HEK293 (cell line): ENCODE measurements at regions not wholly inside any gene's neighbourhood (a gene's known extent, or its start where the extent isn't known, plus 50 kb on each side); places are given as distances from the start of the nearest gene placed in this dataset.

Source experiments
- CTCF ChIA-PET: fragments of 350-600 bp; formaldehyde crosslinking; extraction: SDS; loops from one replicate; lab custom pipeline; 2021; ENCODE audit warnings: antibody characterized with exemption; lab: Yijun Ruan, JAX
- POLR2A ChIA-PET: fragments of 300-600 bp; formaldehyde crosslinking; extraction: SDS; loops from one replicate; lab custom pipeline; 2020; ENCODE audit warnings: antibody characterized with exemption, inconsistent platforms; lab: Yijun Ruan, JAX
- H3K27ac ChIP-seq: fragments of 200-500 bp; sonication (Bioruptor generic); 2 replicates; pipeline ENCODE4 v1.5.1; 2014; ENCODE audit warnings: low read depth, low read length, control low read depth, inconsistent platforms; ENCODE audit errors: extremely low read depth
- H3K36me3 ChIP-seq, 2 experiments: fragments of 200-500 bp in 1 of 2; sonication (Bioruptor generic) in 1 of 2; 1 replicate in 1 of 2; 2 replicates in 1 of 2; pipeline ENCODE4 v1.5.1; 2014 to 2017; ENCODE audit warnings: inconsistent platforms in 2 of 2, low read length in 2 of 2; ENCODE audit not compliant: control insufficient read depth in 2 of 2, insufficient read depth in 1 of 2
- H3K4me1 ChIP-seq: fragments of 200-500 bp; sonication (Bioruptor generic); 2 replicates; pipeline ENCODE4 v1.5.1; 2014; ENCODE audit warnings: mild to moderate bottlenecking, low read length, inconsistent platforms; ENCODE audit not compliant: control insufficient read depth, insufficient read depth
- H3K4me3 ChIP-seq: 2 replicates; pipeline ENCODE4 v1.5.1; 2011; ENCODE audit warnings: low read depth, mild to moderate bottlenecking, control low read depth, low read length, moderate library complexity
- H3K9me3 ChIP-seq: fragments of 200-500 bp; sonication (Bioruptor generic); 2 replicates; pipeline ENCODE4 v1.5.1; 2014; ENCODE audit warnings: low read depth, low read length, inconsistent platforms; ENCODE audit not compliant: control insufficient read depth, insufficient read depth
- FEZF1 ChIP-seq: fragments of 450-650 bp; formaldehyde crosslinking; IDR thresholded peaks from 2 replicates; pipeline ENCODE4 v1.5.1; 2016; ENCODE audit warnings: missing biosample characterization, missing genetic modification characterization
- GFI1B ChIP-seq: fragments of 450-650 bp; formaldehyde crosslinking; IDR thresholded peaks from 2 replicates; pipeline ENCODE4 v1.5.1; 2016; ENCODE audit warnings: missing biosample characterization, missing genetic modification characterization
- HOXC10 ChIP-seq: sonication (generic); formaldehyde crosslinking; IDR thresholded peaks from 2 replicates; pipeline ENCODE4 v1.8.1; 2023; ENCODE audit warnings: mild to moderate bottlenecking, missing genetic modification reagents
- KLF7 ChIP-seq: fragments of 450-650 bp; formaldehyde crosslinking; IDR thresholded peaks from 2 replicates; pipeline ENCODE4 v1.5.1; 2016; ENCODE audit warnings: missing biosample characterization, missing genetic modification characterization, borderline replicate concordance
- RBAK ChIP-seq: fragments of 450-650 bp; formaldehyde crosslinking; IDR thresholded peaks from 2 replicates; pipeline ENCODE4 v1.5.1; 2016; ENCODE audit warnings: missing biosample characterization, missing genetic modification characterization
- ZFP41 ChIP-seq: fragments of 450-650 bp; formaldehyde crosslinking; IDR thresholded peaks from 2 replicates; pipeline ENCODE4 v1.5.1; 2016; ENCODE audit warnings: missing biosample characterization, missing genetic modification characterization, borderline replicate concordance
- ZIC2 ChIP-seq: fragments of 450-650 bp; formaldehyde crosslinking; IDR thresholded peaks from 2 replicates; pipeline ENCODE4 v1.5.1; 2016; ENCODE audit warnings: missing biosample characterization, missing genetic modification characterization
- ZNF140 ChIP-seq: fragments of 450-650 bp; formaldehyde crosslinking; IDR thresholded peaks from 2 replicates; pipeline ENCODE4 v1.5.1; 2016; ENCODE audit warnings: missing biosample characterization, missing genetic modification characterization
- ZNF148 ChIP-seq: fragments of 450-650 bp; formaldehyde crosslinking; IDR thresholded peaks from 2 replicates; pipeline ENCODE4 v1.5.0; 2017; ENCODE audit warnings: missing biosample characterization, missing genetic modification characterization, borderline replicate concordance
- ZNF169 ChIP-seq: fragments of 450-650 bp; formaldehyde crosslinking; IDR thresholded peaks from 2 replicates; pipeline ENCODE4 v1.5.1; 2016; ENCODE audit warnings: missing biosample characterization, missing genetic modification characterization
- ZNF26 ChIP-seq: fragments of 450-650 bp; formaldehyde crosslinking; IDR thresholded peaks from 2 replicates; pipeline ENCODE4 v1.5.1; 2016; ENCODE audit warnings: missing biosample characterization, missing genetic modification characterization
- ZNF311 ChIP-seq: fragments of 450-650 bp; formaldehyde crosslinking; IDR thresholded peaks from 2 replicates; pipeline ENCODE4 v1.5.1; 2017; ENCODE audit warnings: missing biosample characterization, missing genetic modification characterization, borderline replicate concordance
- ZNF341 ChIP-seq: fragments of 450-650 bp; formaldehyde crosslinking; IDR thresholded peaks from 2 replicates; pipeline ENCODE4; 2016; ENCODE audit warnings: low read depth, missing biosample characterization, missing genetic modification characterization
- ZNF48 ChIP-seq: fragments of 450-650 bp; formaldehyde crosslinking; IDR thresholded peaks from 2 replicates; pipeline ENCODE4 v1.5.1; 2016; ENCODE audit warnings: missing biosample characterization, missing genetic modification characterization
- ZNF529 ChIP-seq: fragments of 450-650 bp; formaldehyde crosslinking; IDR thresholded peaks from 2 replicates; pipeline ENCODE4 v1.5.1; 2017; ENCODE audit warnings: missing genetic modification characterization, missing biosample characterization; ENCODE audit not compliant: insufficient replicate concordance
- ZNF544 ChIP-seq: fragments of 450-650 bp; formaldehyde crosslinking; IDR thresholded peaks from 2 replicates; pipeline ENCODE4 v1.5.0; 2017; ENCODE audit warnings: missing biosample characterization, missing genetic modification characterization
- ZNF571 ChIP-seq: fragments of 450-650 bp; formaldehyde crosslinking; IDR thresholded peaks from 2 replicates; pipeline ENCODE4 v1.5.0; 2017; ENCODE audit warnings: missing biosample characterization, missing genetic modification characterization
- ZNF596 ChIP-seq: fragments of 450-650 bp; IDR thresholded peaks from 2 replicates; pipeline ENCODE4 v1.5.0; 2018; ENCODE audit warnings: missing biosample characterization, mild to moderate bottlenecking, missing genetic modification characterization, moderate library complexity
- ZNF645 ChIP-seq: fragments of 450-650 bp; formaldehyde crosslinking; IDR thresholded peaks from 2 replicates; pipeline ENCODE4; 2016; ENCODE audit warnings: missing biosample characterization, missing genetic modification characterization
- ZNF670 ChIP-seq: fragments of 450-650 bp; formaldehyde crosslinking; IDR thresholded peaks from 2 replicates; pipeline ENCODE4 v1.5.1; 2016; ENCODE audit warnings: missing biosample characterization, missing genetic modification characterization, low read depth
- ZNF701 ChIP-seq: fragments of 450-650 bp; formaldehyde crosslinking; IDR thresholded peaks from 2 replicates; pipeline ENCODE4 v1.5.1; 2016; ENCODE audit warnings: missing biosample characterization, missing genetic modification characterization
- ZNF768 ChIP-seq: fragments of 450-650 bp; formaldehyde crosslinking; IDR thresholded peaks from 2 replicates; pipeline ENCODE4 v1.5.1; 2018; ENCODE audit warnings: missing biosample characterization, mild to moderate bottlenecking, missing genetic modification characterization
- ZNF791 ChIP-seq: fragments of 450-650 bp; formaldehyde crosslinking; IDR thresholded peaks from 2 replicates; pipeline ENCODE4 v1.5.1; 2016; ENCODE audit warnings: missing biosample characterization, missing genetic modification characterization
- ZSCAN4 ChIP-seq: fragments of 450-650 bp; formaldehyde crosslinking; IDR thresholded peaks from 2 replicates; pipeline ENCODE4 v1.5.1; 2017; ENCODE audit warnings: missing biosample characterization, missing genetic modification characterization
- TF ChIP-seq, protein P1 (sequence below): fragments of 450-650 bp; formaldehyde crosslinking; conservative IDR thresholded peaks from 2 replicates; pipeline ENCODE4 v1.5.1; 2016; ENCODE audit warnings: low read depth, missing biosample characterization, missing genetic modification characterization
- TF ChIP-seq, protein P2 (sequence below): sonication (generic); formaldehyde crosslinking; IDR thresholded peaks from 2 replicates; pipeline ENCODE4 v1.8.1; 2022; ENCODE audit warnings: mild to moderate bottlenecking, moderate library complexity, missing genetic modification reagents

DNA sequence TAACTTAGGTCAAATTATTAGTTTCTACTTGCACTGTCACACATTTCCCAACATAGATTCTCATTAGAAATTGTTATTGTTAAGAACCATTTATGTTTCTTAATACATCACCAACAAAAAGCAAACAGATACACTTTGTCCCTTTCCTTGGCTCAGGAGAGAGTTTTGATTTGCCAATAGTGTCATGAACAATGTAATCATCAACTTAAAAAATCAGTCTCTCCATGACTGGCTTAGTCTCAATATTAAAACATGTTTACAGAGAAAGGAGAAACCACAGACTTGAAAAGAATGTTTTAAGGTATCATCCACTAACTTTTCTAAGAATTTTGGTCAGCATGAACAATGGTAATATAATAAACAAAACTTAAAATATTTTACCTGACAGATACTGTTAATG lies 416.5 kb upstream of the KCNH7 start:
- H3K27ac ChIP-seq = no peak overlapping the region
- ChIA-PET CTCF (no interaction called here), POLR2A (no interaction called here)
- TF ChIP-seq ZNF544 = no peak
- TF ChIP-seq GFI1B = no peak
- TF ChIP-seq ZFP41 (tag by site-specific recombination) = no peak
- TF ChIP-seq ZNF768 = no peak
- TF ChIP-seq ZNF670 = no peak
- no peak for TF ChIP-seq ZNF48 (tag by site-specific recombination)
- TF ChIP-seq ZIC2 (tag by site-specific recombination) = no peak
- no peak for TF ChIP-seq ZNF311 (tag by site-specific recombination)
- no peak for TF ChIP-seq ZNF529 (tag by site-specific recombination)
- TF ChIP-seq FEZF1 (tag by site-specific recombination) = no peak
- no peak for TF ChIP-seq ZNF791 (tag by site-specific recombination)
- TF ChIP-seq ZNF645 (tag by site-specific recombination) = no peak
- no peak for TF ChIP-seq ZNF701 (tag by site-specific recombination)
- no peak for TF ChIP-seq ZSCAN4 (tag by site-specific recombination)
- TF ChIP-seq HOXC10 (CRISPR knock-in tag) = no peak
- no peak for TF ChIP-seq ZNF341 (tag by site-specific recombination)
- TF ChIP-seq RBAK (tag by site-specific recombination) = no peak
- TF ChIP-seq, protein P1, sequence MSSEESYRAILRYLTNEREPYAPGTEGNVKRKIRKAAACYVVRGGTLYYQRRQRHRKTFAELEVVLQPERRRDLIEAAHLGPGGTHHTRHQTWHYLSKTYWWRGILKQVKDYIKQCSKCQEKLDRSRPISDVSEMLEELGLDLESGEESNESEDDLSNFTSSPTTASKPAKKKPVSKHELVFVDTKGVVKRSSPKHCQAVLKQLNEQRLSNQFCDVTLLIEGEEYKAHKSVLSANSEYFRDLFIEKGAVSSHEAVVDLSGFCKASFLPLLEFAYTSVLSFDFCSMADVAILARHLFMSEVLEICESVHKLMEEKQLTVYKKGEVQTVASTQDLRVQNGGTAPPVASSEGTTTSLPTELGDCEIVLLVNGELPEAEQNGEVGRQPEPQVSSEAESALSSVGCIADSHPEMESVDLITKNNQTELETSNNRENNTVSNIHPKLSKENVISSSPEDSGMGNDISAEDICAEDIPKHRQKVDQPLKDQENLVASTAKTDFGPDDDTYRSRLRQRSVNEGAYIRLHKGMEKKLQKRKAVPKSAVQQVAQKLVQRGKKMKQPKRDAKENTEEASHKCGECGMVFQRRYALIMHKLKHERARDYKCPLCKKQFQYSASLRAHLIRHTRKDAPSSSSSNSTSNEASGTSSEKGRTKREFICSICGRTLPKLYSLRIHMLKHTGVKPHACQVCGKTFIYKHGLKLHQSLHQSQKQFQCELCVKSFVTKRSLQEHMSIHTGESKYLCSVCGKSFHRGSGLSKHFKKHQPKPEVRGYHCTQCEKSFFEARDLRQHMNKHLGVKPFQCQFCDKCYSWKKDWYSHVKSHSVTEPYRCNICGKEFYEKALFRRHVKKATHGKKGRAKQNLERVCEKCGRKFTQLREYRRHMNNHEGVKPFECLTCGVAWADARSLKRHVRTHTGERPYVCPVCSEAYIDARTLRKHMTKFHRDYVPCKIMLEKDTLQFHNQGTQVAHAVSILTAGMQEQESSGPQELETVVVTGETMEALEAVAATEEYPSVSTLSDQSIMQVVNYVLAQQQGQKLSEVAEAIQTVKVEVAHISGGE (tag by site-specific recombination) = no peak
- no peaks in the 10 kb centered on the region for H3K4me1 ChIP-seq
- H3K36me3 ChIP-seq = no peaks in the 10 kb centered on the region
- no peak overlapping the region for H3K4me3 ChIP-seq
- H3K9me3 ChIP-seq = no peaks in the 10 kb centered on the region

DNA sequence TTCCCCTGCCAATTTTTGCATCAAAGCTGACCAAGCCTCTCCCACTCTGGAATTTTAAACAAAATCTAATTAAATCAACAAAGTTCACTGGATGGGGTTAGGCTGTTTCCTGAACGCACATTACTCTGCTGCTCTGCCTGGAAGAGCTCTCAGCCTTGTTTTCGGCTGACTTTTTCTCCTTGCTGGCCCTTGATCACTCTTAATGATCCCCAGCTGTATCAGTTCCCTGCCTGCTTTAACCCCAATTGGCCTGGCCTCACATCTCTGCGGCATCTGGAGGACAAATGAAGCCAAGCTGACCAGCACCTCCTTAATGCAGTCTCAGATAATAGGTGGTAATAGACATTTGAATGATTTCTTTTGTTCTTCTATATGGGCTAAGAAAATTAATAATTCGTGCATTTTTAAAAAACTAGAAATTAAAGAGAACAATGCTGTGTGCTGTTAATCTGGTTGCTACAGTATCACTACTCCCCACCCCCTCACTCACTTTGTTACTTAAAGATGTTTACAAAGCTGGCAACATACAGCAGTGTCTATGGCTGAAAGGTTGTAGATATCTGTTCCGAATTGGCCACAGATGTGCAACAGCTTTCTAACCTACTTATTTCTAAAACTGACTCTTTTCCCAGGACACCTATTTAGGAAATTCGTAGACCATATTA lies 415.2 kb upstream of the KCNH7 start:
- Histone ChIP-seq H3K36me3 (no peaks in the 10 kb centered on the region), H3K9me3 (no peaks in the 10 kb centered on the region), H3K4me1 (no peaks in the 10 kb centered on the region), H3K4me3 (no peak overlapping the region), H3K27ac (no peak overlapping the region)
- ChIA-PET POLR2A (no interaction called here), CTCF (no interaction called here)
- TF ChIP-seq ZNF26 (tag by site-specific recombination) (no peak), ZNF596 (tag by site-specific recombination) (no peak), ZNF169 (no peak), ZNF571 (tag by site-specific recombination) (no peak), GFI1B (no peak), ZNF140 (tag by site-specific recombination) (no peak), KLF7 (tag by site-specific recombination) (no peak), ZNF148 (tag by site-specific recombination) (no peak)
- TF ChIP-seq, protein P2, sequence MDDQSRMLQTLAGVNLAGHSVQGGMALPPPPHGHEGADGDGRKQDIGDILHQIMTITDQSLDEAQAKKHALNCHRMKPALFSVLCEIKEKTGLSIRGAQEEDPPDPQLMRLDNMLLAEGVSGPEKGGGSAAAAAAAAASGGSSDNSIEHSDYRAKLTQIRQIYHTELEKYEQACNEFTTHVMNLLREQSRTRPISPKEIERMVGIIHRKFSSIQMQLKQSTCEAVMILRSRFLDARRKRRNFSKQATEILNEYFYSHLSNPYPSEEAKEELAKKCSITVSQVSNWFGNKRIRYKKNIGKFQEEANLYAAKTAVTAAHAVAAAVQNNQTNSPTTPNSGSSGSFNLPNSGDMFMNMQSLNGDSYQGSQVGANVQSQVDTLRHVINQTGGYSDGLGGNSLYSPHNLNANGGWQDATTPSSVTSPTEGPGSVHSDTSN (CRISPR knock-in tag) = no peak
